Trophoblast cell (in vitro differentiated cells and primary cell): ENCODE measurements at regions not wholly inside any gene's neighbourhood (a gene's known extent, or its start where the extent isn't known, plus 50 kb on each side); places are given as distances from the start of the nearest gene placed in this dataset.

Experiments
- DNase-seq, 2 donors: peaks; one replicate each; pipeline ENCODE4 v3.0.0-alpha.2; 2016
- H2AFZ ChIP-seq: 2 replicates; pipeline ENCODE4 v1.6.1; 2013; ENCODE audit warnings: low read length, moderate library complexity, mild to moderate bottlenecking; ENCODE audit not compliant: insufficient read depth, poor library complexity
- H2AK5ac ChIP-seq: 2 replicates; pipeline ENCODE4 v1.6.1; 2013; ENCODE audit warnings: mild to moderate bottlenecking, low read length
- H2BK120ac ChIP-seq: 2 replicates; pipeline ENCODE4 v1.6.1; 2013; ENCODE audit warnings: low read length, mild to moderate bottlenecking, moderate library complexity; ENCODE audit not compliant: insufficient read depth, poor library complexity
- H2BK12ac ChIP-seq: 2 replicates; pipeline ENCODE4 v1.6.1; 2013; ENCODE audit warnings: mild to moderate bottlenecking, low read length, moderate library complexity
- H2BK5ac ChIP-seq: 2 replicates; pipeline ENCODE4 v1.6.1; 2013; ENCODE audit warnings: low read length, low read depth, moderate library complexity, mild to moderate bottlenecking; ENCODE audit not compliant: poor library complexity
- H3K14ac ChIP-seq: 2 replicates; pipeline ENCODE4 v1.6.1; 2013; ENCODE audit warnings: mild to moderate bottlenecking, low read length
- H3K18ac ChIP-seq: 2 replicates; pipeline ENCODE4 v1.6.1; 2013; ENCODE audit warnings: mild to moderate bottlenecking, low read length
- H3K23ac ChIP-seq: 2 replicates; pipeline ENCODE4 v1.6.1; 2013; ENCODE audit warnings: low read length
- H3K27ac ChIP-seq: 2 replicates; pipeline ENCODE4 v1.5.1; 2013; ENCODE audit warnings: low read depth, mild to moderate bottlenecking, inconsistent platforms, low read length, moderate library complexity
- H3K27me3 ChIP-seq: 2 replicates; pipeline ENCODE4 v1.6.1; 2013; ENCODE audit warnings: inconsistent platforms, mild to moderate bottlenecking, low read length, moderate library complexity; ENCODE audit not compliant: insufficient read depth
- H3K36me3 ChIP-seq, 2 experiments: 1 replicate in 1 of 2; 2 replicates in 1 of 2; pipeline ENCODE4 v1.6.1; 2013; ENCODE audit warnings: low read length in 2 of 2, mild to moderate bottlenecking in 2 of 2, moderate library complexity in 1 of 2; ENCODE audit not compliant: insufficient read depth in 2 of 2, control insufficient read depth in 1 of 2
- H3K4ac ChIP-seq: 2 replicates; pipeline ENCODE4 v1.6.1; 2013; ENCODE audit warnings: low read depth, mild to moderate bottlenecking, low read length, moderate library complexity
- H3K4me1 ChIP-seq, 2 experiments: 1 replicate in 1 of 2; 2 replicates in 1 of 2; pipeline ENCODE4 v1.6.1; 2013; ENCODE audit warnings: low read length in 2 of 2, mild to moderate bottlenecking in 2 of 2, moderate library complexity in 1 of 2; ENCODE audit not compliant: insufficient read depth in 2 of 2, control insufficient read depth in 1 of 2
- H3K4me2 ChIP-seq: 2 replicates; pipeline ENCODE4 v1.6.1; 2013; ENCODE audit warnings: inconsistent platforms, mild to moderate bottlenecking, low read length, moderate library complexity
- H3K4me3 ChIP-seq: 2 replicates; pipeline ENCODE4 v1.5.1; 2013; ENCODE audit warnings: mild to moderate bottlenecking, low read depth, low read length, inconsistent platforms
- H3K79me1 ChIP-seq: one replicate; pipeline ENCODE4 v1.6.1; 2013; ENCODE audit warnings: low read length
- H3K79me2 ChIP-seq: 2 replicates; pipeline ENCODE4 v1.6.1; 2013; ENCODE audit warnings: low read length, mild to moderate bottlenecking; ENCODE audit not compliant: control insufficient read depth, insufficient read depth, poor library complexity
- H3K9ac ChIP-seq: 2 replicates; pipeline ENCODE4 v1.6.1; 2013; ENCODE audit warnings: mild to moderate bottlenecking, low read length
- H3K9me3 ChIP-seq: 2 replicates; pipeline ENCODE4 v1.6.1; 2013; ENCODE audit warnings: low read depth, mild to moderate bottlenecking, control low read depth, inconsistent platforms, low read length; ENCODE audit not compliant: insufficient read depth
- H4K12ac ChIP-seq: 2 replicates; pipeline ENCODE4 v1.6.1; 2013; ENCODE audit warnings: low read depth, mild to moderate bottlenecking, low read length, moderate library complexity
- H4K8ac ChIP-seq: 2 replicates; pipeline ENCODE4 v1.6.1; 2013; ENCODE audit warnings: low read depth, mild to moderate bottlenecking, low read length, moderate library complexity
- H4K91ac ChIP-seq: one replicate; pipeline ENCODE4 v1.6.1; 2013; ENCODE audit warnings: low read depth, mild to moderate bottlenecking, low read length, moderate library complexity
- WGBS: extraction: QIAGEN DNeasy Blood & Tissue Kit; methylation state at CpG from one replicate; pipeline ENCODE4 v1.1.7; 2013; ENCODE audit warnings: missing lambda C conversion rate; ENCODE audit not compliant: insufficient read length, insufficient coverage; ENCODE audit errors: extremely low coverage; 5-methylcytosine and 5-hydroxymethylcytosine counted together

DNA sequence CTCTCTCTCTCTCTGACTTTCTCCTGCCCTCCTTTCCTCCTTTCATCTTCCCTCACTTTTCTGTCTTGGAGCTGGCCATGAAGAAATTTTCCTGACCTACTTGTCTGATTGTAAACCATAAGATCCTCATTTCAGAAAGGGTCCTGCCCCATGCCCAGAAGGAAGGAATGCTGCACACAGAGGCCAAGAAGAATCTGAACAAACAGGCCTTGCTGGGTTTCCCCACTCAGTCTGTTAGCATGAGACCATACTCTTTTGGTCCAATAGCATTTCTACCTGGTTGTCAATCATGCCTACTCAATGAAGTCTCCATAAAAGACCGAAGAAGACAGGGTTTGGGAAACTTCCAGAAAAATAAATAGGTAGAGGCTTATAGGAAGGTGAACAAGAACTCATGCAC is 128.7 kb downstream of the MAB21L3 start:
- Histone ChIP-seq H3K4me2 (no peak overlapping the region), H3K4me1 (peaks cover 3 to 5% of the 10 kb centered on the region in 2 experiments), H3K36me3 (no peaks in the 10 kb centered on the region), H2BK12ac (no peak overlapping the region), H3K23ac (no peak overlapping the region), H2AFZ (no peak overlapping the region), H2AK5ac (no peak overlapping the region), H4K91ac (peak overlapping the region; percentile 31), H3K4ac (no peak overlapping the region), H3K79me1 (peaks cover 4% of the 10 kb centered on the region), H3K14ac (no peak overlapping the region), H3K27me3 (no peaks in the 10 kb centered on the region), H2BK120ac (no peak overlapping the region), H3K9me3 (no peaks in the 10 kb centered on the region), H3K4me3 (no peak overlapping the region), H3K27ac (peak overlapping the region; percentile 52), H4K12ac (no peak overlapping the region), H2BK5ac (no peak overlapping the region), H3K18ac (no peak overlapping the region), H4K8ac (no peak overlapping the region), H3K79me2 (no peaks in the 10 kb centered on the region), H3K9ac (no peak overlapping the region)
- DNase-seq, result peak; percentile 83 to 91
- WGBS, result no CpG with 5 or more reads among the region's 1 CpG

DNA sequence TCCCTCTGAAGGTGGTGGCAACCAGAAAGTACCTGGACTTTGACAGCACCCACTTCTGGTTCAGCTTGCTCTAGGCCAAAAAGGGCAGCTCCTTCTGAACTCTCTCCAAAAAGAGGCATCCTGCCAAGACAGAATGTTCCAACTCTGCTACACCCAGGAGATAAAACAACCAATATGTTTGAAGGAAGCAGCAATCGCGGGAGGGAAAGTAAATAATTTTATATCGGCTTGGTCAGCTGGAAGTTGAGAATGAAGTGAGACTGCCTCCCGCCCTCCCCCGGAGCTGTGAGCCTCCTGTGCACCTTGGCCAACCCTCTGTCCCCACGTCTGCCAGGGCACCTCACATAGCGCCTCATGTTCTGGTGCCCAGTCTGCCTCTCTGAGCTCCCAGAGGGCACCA is 130.3 kb upstream of the ATP1A1 start:
- no peak overlapping the region for H3K4me3 ChIP-seq
- H4K91ac ChIP-seq, result no peak overlapping the region
- H2BK5ac ChIP-seq, result no peak overlapping the region
- H3K27ac ChIP-seq, result no peak overlapping the region
- H3K4me1 ChIP-seq, result peaks cover 3 to 5% of the 10 kb centered on the region in 2 experiments
- H3K79me1 ChIP-seq, result peaks cover 4% of the 10 kb centered on the region
- H2BK12ac ChIP-seq, result no peak overlapping the region
- H2BK120ac ChIP-seq, result no peak overlapping the region
- DNase-seq, result no peak
- H3K18ac ChIP-seq, result no peak overlapping the region
- H4K8ac ChIP-seq, result no peak overlapping the region
- H3K14ac ChIP-seq, result no peak overlapping the region
- H3K4ac ChIP-seq, result no peak overlapping the region
- no peaks in the 10 kb centered on the region for H3K36me3 ChIP-seq
- no CpG with 5 or more reads among the region's 7 CpGs for WGBS
- no peak overlapping the region for H3K9ac ChIP-seq
- no peak overlapping the region for H2AK5ac ChIP-seq
- H4K12ac ChIP-seq, result no peak overlapping the region
- H3K23ac ChIP-seq, result no peak overlapping the region
- no peak overlapping the region for H2AFZ ChIP-seq
- H3K27me3 ChIP-seq, result no peaks in the 10 kb centered on the region
- H3K79me2 ChIP-seq, result no peaks in the 10 kb centered on the region
- no peaks in the 10 kb centered on the region for H3K9me3 ChIP-seq
- no peak overlapping the region for H3K4me2 ChIP-seq

DNA sequence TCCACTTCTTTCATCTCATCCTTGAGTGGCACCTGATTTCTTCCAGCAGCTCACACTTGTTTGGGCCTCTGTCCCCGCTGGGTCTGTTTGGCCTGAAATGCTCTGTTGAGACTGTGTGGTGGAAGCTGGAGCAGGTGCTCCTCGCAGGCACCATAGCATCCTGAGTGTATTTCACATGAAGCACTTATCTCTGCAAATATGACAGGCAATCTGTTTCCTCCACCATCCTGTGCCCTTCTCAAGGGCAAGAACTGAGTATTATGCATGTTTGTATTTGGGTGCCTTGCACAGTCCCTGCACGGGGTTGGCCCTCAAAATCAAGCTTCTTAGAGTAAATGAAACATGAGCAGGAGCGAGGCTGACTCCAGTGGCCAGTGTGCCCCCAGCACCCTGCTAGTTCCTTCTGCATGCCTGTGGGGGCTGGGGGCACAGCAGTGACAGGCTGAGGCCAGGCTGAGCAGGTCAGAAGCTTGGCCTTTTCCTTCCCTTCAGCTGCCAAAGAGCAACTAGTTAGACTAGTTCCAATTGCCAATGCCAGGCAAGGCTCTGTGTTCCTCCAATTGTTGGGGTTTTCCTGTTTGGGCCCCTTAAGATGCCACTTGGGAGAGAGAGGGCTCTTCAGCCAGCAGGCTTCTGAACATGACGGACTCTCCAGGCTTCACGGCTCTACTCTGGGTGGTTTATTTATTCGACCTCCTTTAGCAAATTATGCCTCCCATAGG is 129.6 kb upstream of the ATP1A1 start:
- Histone ChIP-seq H2AFZ (no peak overlapping the region), H3K79me2 (no peaks in the 10 kb centered on the region), H3K4me1 (peaks cover 3 to 5% of the 10 kb centered on the region in 2 experiments), H3K4ac (no peak overlapping the region), H3K79me1 (peaks cover 4% of the 10 kb centered on the region), H4K91ac (no peak overlapping the region), H3K4me3 (no peak overlapping the region), H3K23ac (peak overlapping the region; percentile 78), H2BK5ac (no peak overlapping the region), H2BK12ac (no peak overlapping the region), H3K9me3 (no peaks in the 10 kb centered on the region), H4K12ac (no peak overlapping the region), H3K36me3 (no peaks in the 10 kb centered on the region), H3K4me2 (no peak overlapping the region), H3K14ac (no peak overlapping the region), H3K27ac (no peak overlapping the region), H2AK5ac (no peak overlapping the region), H3K9ac (no peak overlapping the region), H3K18ac (no peak overlapping the region), H2BK120ac (no peak overlapping the region), H4K8ac (no peak overlapping the region), H3K27me3 (no peaks in the 10 kb centered on the region)
- DNase-seq, result no peak
- no CpG with 5 or more reads among the region's 7 CpGs for WGBS

DNA sequence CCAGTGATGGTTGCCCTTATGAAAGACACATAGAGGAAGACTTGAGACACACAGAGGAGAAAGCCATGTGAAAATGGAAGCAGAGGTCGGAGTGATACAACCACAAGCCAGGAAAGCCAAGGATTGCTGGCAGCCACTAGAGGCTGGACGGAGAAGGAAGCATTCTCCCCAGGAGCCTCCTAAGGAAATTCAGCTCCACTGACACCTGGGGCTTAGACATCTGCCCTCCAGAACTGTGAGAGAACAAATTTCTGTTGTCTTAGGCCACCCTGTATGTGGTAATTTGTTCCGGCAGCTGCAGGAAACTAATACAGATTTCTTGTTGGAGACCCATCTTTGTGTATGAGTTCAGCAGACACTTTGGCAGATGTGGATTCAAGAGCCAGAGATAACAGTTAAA is 126.9 kb upstream of the ATP1A1 start:
- no peaks in the 10 kb centered on the region for H3K79me1 ChIP-seq
- H2AK5ac ChIP-seq, result no peak overlapping the region
- H3K27ac ChIP-seq, result no peak overlapping the region
- no peak overlapping the region for H3K14ac ChIP-seq
- H4K12ac ChIP-seq, result no peak overlapping the region
- H2BK5ac ChIP-seq, result no peak overlapping the region
- H2BK120ac ChIP-seq, result no peak overlapping the region
- H3K4ac ChIP-seq, result no peak overlapping the region
- no peak overlapping the region for H4K91ac ChIP-seq
- no peak for DNase-seq
- no peak overlapping the region for H3K9ac ChIP-seq
- H4K8ac ChIP-seq, result no peak overlapping the region
- no peak overlapping the region for H3K4me2 ChIP-seq
- H3K4me3 ChIP-seq, result no peak overlapping the region
- no peaks in the 10 kb centered on the region for H3K27me3 ChIP-seq
- no peaks in the 10 kb centered on the region for H3K9me3 ChIP-seq
- H3K36me3 ChIP-seq, result no peaks in the 10 kb centered on the region
- H3K4me1 ChIP-seq, result no peaks in the 10 kb centered on the region
- no CpG with 5 or more reads among the region's 3 CpGs for WGBS
- no peak overlapping the region for H3K18ac ChIP-seq
- no peak overlapping the region for H2AFZ ChIP-seq
- no peak overlapping the region for H2BK12ac ChIP-seq
- H3K79me2 ChIP-seq, result no peaks in the 10 kb centered on the region
- H3K23ac ChIP-seq, result no peak overlapping the region
